NCI-H146 (cell line): ENCODE measurements at regions not wholly inside any gene's neighbourhood (a gene's known extent, or its start where the extent isn't known, plus 50 kb on each side); places are given as distances from the start of the nearest gene placed in this dataset.

Source experiments
- DNase-seq: peaks from one replicate; lab custom pipeline; 2025; lab: John Stamatoyannopoulos, UW

DNA sequence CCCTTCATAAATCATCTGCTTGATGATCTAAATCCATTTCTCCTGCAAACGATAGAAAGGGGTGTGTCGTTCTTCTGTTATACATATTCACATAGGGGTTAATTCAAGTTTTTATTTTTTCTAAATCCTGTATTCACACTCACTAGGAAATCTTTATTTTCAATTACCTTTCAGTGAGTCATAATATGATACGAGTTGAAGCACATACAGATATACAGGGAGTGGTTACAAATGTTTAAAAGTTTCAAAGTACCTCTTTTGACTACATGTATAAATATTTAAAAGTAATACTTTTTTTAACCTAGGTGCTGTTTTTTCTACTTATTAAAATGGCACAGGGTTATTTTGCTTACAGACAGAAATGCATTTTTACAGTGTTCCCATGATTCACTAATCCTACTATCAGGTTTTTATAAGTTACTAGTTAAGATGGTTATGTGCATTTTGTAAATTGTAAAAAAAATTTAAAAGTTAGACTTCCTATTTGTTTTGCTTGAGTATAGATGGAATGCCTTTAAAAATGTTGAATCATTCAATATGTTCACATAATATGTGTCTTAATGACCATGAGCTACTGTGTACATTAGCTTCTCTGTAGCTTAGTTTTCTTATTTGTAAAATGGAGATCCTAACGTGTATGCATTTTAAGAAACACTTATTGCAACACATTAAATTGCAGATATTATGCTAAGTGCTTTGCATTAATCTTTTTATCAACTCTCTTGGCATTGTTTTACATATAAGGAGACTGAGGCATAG is 1378.1 kb downstream of the DSC3 start:
- DNase-seq, result no peak

DNA sequence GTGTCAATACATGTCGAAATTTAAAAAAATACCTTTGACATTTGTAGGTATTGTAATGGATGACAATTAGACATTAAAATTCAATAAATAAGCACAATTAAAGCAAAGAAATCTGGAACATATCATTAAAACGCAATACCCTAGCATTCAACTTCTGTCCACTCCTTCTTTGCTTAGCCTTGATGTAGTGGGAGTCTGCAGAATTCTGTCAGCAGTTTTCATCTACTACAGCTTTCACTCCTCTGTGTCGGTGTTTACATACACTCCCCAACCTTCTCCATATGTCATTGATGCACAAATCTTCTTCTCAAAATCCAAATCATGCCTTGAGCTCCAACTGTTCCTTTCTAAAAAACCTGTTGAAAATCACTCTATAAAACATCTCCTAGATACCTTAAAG is 1380.6 kb downstream of the DSC3 start:
- DNase-seq, result no peak

DNA sequence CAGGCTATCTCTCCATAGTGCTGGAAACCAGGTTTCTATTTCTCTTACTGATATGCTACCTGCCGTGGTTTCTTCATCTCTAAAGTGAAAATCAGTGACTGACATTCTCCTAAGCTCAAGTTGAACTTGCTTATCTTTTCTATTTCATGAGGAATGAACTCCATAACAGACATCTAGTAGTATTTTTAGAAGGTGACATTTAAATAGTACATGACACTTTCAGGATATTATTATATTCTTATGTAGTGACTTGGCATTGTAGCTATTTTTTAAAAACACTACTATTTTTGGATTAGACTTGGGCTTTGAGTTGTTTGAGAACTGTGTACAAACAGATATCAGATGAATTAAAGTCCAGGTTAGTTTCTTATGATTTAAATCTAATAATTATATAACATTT is 1381.8 kb downstream of the DSC3 start:
- no peak for DNase-seq

DNA sequence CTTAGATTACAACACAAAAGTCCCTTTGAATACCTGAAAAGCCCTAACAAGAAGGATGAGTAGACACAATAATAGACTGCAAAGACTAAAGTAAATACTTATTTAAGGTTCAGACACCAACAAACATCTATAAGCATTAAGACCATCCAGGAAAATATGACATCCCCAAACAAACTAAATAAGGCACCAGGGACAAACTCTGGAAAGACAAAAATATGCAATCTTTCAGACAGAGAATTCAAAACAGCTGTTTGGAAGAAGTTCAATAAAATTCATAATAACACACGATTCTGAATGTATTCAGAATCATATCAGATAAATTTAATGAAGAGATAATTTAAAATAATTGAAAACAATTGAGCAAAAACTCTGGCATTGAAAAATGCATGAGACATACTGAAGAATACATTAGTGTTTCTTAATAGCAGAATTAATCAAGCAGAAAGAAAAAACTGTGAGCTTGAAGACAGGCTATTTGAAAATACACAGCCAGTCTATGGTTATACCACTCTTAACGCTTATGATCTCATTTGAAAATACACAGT is 1388.8 kb downstream of the DSC3 start:
- DNase-seq, result no peak

DNA sequence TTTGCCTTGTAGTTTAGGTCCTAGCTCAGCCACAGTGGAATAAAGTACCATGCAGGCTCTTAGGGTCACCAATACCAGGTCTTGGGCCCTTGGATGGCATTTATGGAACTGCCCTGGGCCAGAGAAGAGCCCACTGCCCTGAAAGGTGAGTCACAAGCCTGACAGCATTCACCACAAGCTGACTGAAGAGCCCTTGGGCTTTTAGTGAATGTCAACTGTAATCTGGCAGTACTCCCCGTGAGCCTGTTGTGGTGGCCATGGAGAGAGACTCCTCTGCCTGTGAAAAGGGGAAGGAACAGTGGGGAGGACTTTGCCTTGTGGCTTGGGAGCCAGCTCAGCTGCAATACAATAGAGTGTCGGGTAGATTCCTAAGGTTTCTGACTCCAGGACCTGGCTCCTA is 1389.7 kb downstream of the DSC3 start:
- DNase-seq, result no peak

DNA sequence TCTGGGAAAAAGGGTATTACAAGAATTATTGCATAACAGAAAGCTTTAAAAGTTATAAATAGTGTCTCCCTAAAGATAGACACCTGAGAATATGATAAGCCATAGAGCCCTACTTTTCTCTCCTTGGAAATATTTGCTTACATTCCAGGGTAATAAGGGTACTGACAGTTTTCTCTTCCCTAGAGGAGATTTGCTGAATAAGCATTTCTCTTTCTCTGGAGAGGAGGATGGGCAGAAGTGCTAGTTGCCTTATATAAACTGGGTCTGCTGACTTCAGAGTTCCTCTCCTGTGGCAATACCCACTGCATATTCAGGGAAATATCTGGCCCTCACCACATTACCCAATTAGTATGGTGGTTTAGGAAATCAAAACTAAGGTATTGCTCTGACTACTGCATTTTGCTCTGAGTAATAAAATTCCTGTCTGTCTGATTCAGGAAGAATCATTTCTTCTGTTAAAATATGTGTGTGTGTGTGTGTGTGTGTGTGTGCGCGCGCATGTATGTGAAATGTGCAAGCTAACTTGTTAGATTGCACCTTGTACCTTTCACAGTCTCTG is 1391.3 kb downstream of the DSC3 start:
- DNase-seq, result no peak

DNA sequence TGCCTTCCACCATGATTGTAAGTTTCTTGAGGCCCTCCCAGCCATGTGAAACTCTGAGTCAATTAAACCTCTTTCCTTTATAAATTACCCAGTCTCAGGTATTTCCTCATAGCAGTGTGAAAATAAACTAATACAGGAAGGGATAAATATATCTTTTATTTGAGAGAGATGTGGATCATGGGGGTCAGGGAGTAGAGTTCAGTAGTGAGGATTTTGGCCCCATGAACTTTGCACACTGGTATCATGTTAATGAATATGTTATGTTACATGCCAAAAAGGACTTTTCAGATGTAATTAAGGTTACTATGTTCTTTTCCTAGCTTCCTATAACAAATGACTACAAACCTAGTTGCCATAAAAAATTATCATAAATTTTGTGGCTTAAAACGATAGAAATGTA is 1393.7 kb downstream of the DSC3 start:
- no peak for DNase-seq

DNA sequence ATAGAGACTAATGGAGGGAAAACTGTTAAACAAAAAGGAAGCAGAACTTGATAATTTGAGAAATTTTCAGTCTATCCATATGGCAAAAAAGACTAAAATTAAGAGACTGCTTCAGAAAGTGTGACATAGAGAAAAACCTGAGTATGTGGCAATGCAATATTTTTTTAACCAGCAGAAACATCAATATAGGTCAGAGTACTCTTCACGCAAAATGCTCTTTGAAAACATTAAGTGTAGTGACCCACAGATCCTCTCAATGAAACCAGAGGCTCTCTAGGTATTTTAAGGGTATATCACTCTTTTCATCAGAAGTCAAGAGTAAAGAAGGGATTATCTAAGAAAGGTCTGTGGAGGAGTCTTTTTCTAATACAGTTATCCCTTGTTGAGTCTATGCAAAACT is 1394.8 kb downstream of the DSC3 start:
- DNase-seq, result no peak

DNA sequence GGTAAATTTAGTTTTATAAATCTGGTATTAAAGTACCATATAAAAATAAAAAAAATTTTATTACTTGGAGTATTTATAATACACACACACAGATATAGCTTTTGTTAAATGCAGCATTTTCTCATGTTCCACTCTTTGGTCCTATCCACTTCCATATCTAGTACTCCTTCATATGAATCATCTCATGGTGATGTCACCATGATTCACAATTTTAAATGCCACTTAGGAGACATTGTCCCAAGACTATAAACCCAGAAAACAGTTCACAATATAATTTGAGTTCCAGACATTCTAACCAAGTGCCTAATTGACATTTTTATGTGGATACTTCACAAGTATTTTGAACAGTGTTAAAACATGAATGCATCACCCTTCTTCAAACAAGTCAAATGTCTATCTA is 1398.3 kb downstream of the DSC3 start:
- DNase-seq, result no peak

DNA sequence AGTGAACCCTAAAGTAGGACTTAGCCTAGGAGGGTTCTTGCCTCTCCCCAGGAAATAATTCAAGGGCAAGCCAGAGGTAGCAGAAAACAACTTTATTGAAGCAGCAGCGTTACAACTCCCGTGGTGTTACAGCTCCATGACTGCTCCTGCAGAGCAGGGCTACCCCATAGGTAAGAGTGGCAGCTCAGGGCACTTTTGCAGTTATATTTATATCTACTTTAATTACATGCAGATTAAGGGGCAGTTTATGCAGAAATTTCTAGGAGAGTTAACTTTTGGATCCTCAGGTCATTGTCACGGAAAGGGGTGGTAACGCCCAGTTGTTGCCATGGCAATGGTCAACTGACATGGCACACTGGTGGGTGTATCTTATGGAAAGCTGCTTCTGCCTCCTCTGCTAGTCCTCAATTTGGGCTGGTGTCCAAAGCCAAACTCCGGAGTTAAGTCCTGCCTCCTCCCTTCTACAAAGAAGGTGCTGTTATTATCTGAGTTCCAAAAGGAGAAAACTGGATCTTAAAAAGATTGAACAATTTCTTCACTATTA is 1413.0 kb downstream of the DSC3 start:
- no peak for DNase-seq

DNA sequence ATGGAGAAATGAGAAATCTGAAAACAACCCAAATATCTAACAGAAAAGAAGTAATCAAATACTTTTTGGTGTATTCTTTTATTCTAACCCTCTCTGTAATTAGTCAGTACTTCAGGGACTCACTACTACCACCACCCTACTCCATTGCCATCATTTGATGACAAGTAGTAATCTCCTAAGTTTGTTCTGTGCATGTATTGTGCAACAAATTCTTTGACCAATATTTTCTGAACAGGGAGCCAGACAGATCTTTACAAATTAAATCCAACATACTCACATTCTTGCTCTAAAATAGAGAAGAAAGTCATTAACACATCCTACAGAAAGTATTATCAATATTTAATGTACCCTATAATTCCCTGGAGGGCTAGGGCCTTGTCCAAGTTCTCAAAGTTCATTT is 1416.4 kb downstream of the DSC3 start:
- DNase-seq, result no peak

DNA sequence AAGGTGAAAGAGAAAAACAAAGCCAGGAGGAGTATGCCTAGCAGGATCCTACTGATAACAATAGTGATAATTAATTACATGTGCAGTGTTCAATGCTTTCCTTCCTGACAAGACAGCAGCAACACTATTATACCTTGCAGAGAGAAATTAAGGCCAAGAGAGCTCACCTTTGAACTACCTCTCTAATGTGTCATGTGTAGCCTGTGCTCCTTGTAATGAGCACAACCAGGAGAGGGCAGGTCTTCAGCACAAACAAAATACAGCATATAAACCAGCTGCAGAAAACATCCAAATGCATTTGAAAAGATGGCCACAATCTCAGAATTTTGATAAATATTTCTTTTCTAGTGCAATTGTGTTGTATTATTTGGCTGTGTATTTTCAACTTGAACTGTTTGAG is 1425.7 kb downstream of the DSC3 start:
- DNase-seq, result no peak

DNA sequence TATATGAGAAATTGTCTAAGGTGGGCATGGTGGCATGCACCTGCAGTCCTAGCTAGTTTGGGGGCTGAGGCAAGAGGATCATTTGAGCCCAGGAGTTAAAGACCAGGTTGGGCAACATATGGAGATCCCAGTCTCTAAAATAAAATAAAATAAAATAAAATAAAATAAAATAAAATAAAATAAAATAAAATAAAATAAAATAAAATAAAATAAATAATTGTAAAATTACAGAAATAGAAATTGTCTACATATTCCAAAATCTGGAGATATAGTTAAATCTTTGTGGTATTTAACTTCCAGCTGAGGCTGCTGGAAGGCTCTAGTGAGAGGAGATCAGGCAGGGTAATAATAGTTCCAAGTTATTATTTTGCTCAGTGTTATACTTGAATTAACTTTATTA is 1432.1 kb upstream of the CDH2 start:
- no peak for DNase-seq

DNA sequence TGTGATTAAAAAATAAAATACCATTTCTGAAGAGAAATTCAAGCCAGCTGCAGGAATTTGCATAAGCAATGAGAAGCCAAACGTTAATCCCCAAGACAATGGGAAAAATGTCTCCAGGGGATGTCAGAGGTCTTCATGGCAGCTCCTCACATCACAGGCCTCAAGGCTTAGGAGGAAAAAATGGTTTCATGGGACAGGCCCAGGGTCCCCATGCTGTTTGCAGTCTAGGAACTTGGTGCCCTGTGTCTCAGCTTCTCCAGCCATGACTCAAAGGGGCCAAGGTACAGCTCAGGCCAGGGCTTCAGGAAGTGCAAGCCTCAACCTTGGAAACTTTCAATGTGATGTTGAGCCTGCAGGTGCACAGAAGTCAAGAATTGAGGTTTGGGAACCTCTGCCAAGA is 1428.4 kb upstream of the CDH2 start:
- no peak for DNase-seq

DNA sequence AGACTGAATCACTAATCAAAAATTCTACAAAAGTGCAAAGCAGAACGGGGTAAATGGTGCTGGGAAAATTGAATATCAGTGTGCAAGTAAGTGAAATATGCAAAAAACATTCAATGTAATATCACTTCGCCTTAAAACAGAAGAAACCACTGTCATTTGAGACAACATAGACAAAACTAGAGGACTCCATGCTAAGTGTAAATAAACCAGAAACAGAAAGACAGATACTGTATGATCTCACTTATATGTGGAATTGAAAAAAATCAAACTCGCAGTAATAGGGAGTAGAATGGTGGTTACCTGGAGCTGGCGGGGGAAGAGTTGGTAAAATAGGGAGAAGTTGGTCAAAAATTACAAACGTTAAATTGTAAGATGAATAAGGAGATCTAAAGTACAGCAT is 1420.0 kb upstream of the CDH2 start:
- DNase-seq, result no peak

DNA sequence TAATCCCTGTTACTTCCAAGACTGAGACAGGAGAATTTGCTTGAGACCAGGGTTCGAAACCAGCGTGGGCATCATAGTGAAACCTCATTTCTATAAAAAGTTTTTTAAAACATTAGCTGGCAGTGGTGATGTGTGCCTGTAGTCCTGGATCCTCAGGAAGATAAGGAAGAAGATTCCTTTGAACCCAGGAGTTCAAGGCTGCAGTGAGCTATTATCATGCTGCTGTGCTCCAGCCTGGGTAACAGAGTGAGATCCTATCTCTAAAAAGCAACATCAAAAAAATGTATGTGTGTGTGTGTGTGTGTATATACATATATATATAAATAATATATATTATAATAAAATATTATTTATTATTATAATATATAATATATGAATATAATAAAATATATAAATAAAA is 1417.6 kb upstream of the CDH2 start:
- DNase-seq, result no peak

DNA sequence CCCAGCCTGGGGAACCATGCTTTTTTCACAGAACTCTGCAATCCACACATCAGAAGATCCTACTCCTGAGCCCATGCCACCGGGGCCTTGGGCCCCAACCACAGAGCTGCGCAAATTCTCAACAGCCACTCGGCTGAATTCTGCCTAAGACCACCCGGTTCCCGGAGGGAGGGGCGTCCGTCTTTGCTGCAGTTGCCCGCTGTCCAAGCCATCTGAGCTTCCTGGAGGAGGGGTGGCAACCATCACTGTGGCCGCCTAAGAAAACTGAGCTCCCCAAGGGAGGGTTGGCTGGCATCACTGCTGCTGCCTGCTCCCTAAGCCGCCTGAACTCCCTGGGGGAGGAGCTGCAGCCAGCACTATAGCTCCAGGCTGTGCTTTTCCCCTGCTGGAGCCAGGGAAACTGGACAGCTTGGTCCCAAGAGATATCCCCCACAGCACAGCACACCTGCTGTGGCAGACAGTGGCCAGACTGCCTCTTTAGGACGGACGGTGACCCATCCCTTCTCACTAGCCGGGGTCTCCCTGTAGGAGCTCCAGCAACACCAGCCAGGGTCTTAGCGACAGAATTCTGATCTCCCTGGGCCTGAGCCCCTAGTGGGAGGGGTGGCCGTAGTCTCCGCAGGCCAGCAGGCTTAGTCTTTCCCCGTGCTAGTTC is 1411.6 kb upstream of the CDH2 start:
- DNase-seq, result no peak

DNA sequence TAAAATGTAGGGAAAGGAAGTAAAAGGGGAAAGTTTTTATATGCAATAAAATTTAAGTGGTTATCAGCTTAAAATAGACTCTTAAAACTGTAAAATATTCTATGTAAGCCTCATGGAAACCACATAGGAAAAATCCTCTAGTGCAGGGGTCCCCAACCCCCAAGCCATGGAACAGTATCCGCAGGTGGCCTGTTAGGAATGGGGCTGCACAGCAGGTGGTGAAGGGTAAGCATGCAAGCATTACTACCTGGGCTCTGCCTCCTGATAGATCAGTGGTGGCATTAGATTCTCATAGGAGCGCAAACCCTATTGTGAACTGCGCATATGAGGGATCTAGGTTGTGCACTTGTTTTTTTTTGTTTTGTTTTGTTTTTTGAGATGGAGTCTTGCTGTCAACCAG is 1409.3 kb upstream of the CDH2 start:
- no peak for DNase-seq

DNA sequence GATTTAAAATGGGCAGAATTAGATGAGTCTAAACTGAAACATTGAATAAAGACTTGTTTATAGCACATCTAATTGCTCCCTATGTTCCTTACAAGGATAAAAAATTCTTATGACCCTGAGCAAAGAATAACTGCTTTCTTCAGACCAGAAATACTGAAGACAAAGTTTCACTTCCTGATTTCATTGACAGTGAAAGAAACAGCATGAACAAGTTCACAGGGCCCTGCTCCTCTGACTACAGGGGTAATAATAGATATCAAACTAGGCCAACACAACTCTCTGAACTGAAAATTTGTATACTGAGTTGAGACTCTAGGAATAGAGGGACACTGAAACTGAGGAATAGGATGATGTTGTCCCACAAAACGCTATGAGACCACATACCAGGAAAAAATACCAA is 1383.3 kb upstream of the CDH2 start:
- DNase-seq, result no peak

DNA sequence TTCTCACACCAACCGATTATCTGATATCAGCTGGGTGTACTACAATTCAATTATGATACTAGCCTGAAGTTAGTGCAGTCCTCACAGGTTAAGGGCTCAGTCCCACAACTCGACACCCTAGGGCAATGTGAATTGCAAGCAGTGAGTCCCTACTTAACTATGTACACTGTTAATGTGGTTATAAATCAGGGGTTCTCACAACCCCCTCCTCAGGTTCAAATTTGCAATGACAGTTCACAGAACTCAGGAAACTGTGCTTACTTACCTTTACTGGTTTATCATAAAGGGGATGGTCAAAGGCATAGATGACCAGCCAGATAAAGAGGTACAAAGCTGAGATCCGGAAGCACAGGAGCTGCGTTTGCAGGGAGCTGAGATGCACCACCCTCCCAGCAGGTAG is 1379.1 kb upstream of the CDH2 start:
- DNase-seq, result no peak

DNA sequence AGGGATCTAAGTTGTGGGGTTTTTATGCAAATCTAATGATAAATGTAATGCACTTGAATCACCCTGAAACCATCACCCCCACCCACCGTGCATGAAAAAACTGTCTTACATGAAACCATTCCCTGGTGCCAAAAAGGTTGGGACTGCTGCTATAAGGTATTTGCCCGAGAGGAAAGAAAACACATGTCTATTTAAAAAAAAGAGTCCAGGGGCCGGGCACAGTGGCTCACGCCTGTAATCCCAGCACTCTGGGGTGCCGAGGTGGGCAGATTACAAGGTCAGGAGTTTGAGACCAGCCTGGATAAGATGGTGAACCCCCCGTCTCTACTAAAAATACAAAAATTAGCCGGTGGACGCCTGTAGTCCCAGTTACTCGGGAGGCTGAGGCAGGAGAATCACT is 1372.8 kb upstream of the CDH2 start:
- no peak for DNase-seq

DNA sequence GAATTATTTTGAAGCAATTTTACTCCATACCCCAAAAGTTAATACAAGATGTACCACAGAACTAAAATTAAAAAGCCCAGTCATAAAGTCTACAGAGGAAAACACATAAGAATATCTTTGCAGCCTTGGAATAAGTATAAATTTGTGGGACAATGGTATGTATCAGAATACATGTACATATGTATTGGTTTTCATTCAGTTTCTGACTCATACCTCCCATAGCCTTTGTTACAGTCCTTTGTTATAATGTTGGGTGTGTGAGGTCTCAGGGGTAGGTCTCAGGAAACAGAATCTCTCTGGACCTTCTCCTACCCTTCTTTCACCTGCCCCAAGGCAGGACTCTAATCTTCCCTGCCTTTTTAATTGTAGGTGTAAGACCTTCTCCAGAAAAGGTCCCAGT is 1370.7 kb upstream of the CDH2 start:
- no peak for DNase-seq

DNA sequence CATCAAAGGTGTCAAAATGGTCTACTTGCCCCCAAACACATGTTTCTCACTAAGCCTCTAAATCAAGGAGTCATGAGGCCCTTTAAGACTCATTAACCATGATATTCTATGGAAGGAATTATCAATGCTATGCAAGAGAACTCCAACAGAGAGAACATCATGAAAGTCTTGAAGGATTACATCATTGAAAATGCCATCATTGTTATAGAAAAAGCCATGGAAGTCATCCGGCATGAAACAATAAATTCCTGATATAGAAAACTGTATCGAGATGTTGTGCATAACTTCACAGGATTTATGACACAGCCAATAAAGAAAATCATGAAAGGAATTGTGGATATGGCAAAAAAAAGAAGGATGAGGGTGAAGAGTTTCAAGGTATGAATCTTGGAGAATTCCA is 1363.6 kb upstream of the CDH2 start:
- DNase-seq, result no peak
